SK-N-SH (cell line): ENCODE measurements at regions not wholly inside any gene's neighbourhood (a gene's known extent, or its start where the extent isn't known, plus 50 kb on each side); places are given as distances from the start of the nearest gene placed in this dataset.

ENCODE experiments used
- CTCF ChIA-PET: fragments of 300-600, 350-600 bp; formaldehyde crosslinking; extraction: SDS; loops from one replicate; lab custom pipeline; 2021; lab: Yijun Ruan, JAX
- POLR2A ChIA-PET: fragments of 350-600 bp; sonication (Branson Sonifier 250); formaldehyde crosslinking; extraction: SDS; loops from one replicate; lab custom pipeline; 2020; ENCODE audit warnings: antibody characterized with exemption, inconsistent platforms; lab: Yijun Ruan, JAX
- DNase-seq: peaks from one replicate; pipeline ENCODE4 v3.0.0; 2012
- H2AFZ ChIP-seq: fragments of 200-600 bp; sonication (generic); 2 replicates; pipeline ENCODE4 v1.8.1; 2016; ENCODE audit warnings: antibody characterized with exemption, mild to moderate bottlenecking, low read depth
- H3F3A ChIP-seq: fragments of 200-600 bp; sonication (generic); replicated peaks from 2 replicates; pipeline ENCODE3; 2016; ENCODE audit warnings: antibody characterized with exemption, mild to moderate bottlenecking; ENCODE audit not compliant: insufficient read depth
- H3K27ac ChIP-seq, 2 experiments: fragments of 200-500 bp in 1 of 2; fragments of 200-600 bp in 1 of 2; sonication (Bioruptor generic) in 1 of 2; sonication (generic), shearing (Covaris generic) in 1 of 2; 2 replicates each; pipeline versions ENCODE4 v1.5.1 to v1.6.1; 2014 to 2016; ENCODE audit warnings: low read depth in 2 of 2, inconsistent platforms in 1 of 2, low read length in 1 of 2, mild to moderate bottlenecking in 1 of 2, mixed read lengths in 1 of 2
- H3K27me3 ChIP-seq: fragments of 200-600 bp; sonication (generic), shearing (Covaris generic); 2 replicates; pipeline ENCODE4 v1.6.1; 2016; ENCODE audit warnings: mixed run types; ENCODE audit not compliant: insufficient read depth
- H3K36me3 ChIP-seq, 2 experiments: fragments of 200-500 bp in 1 of 2; fragments of 200-600 bp in 1 of 2; sonication (Bioruptor generic) in 1 of 2; sonication (generic) in 1 of 2; replicated peaks in 1 of 2; 2 replicates each; pipeline versions ENCODE3 to v1.5.1; 2014 to 2016; ENCODE audit warnings: low read length in 1 of 2, mild to moderate bottlenecking in 1 of 2; ENCODE audit not compliant: insufficient read depth in 2 of 2, control insufficient read depth in 1 of 2
- H3K4me1 ChIP-seq, 2 experiments: fragments of 200-500 bp in 1 of 2; fragments of 200-600 bp in 1 of 2; sonication (Bioruptor generic) in 1 of 2; sonication (generic), shearing (Covaris generic) in 1 of 2; 2 replicates each; pipeline versions ENCODE4 v1.5.1 to v1.6.1; 2014 to 2016; ENCODE audit warnings: low read depth in 1 of 2, low read length in 1 of 2, mixed run types in 1 of 2; ENCODE audit not compliant: insufficient read depth in 2 of 2, control insufficient read depth in 1 of 2
- H3K4me2 ChIP-seq: fragments of 200-600 bp; sonication (generic), shearing (Covaris generic); 2 replicates; pipeline ENCODE4 v1.6.1; 2017; ENCODE audit warnings: mixed run types
- H3K4me3 ChIP-seq, 2 experiments: fragments of 200-500 bp in 1 of 2; fragments of 200-600 bp in 1 of 2; sonication (Bioruptor generic) in 1 of 2; sonication (generic), shearing (Covaris generic) in 1 of 2; 2 replicates each; pipeline versions ENCODE4 v1.5.1 to v1.8.1; 2014 to 2016; ENCODE audit warnings: low read depth in 2 of 2, inconsistent platforms in 1 of 2, low read length in 1 of 2, mild to moderate bottlenecking in 1 of 2, mixed read lengths in 1 of 2, moderate library complexity in 1 of 2
- H3K79me2 ChIP-seq: fragments of 200-600 bp; sonication (generic); 2 replicates; pipeline ENCODE4 v1.8.1; 2017; ENCODE audit warnings: mild to moderate bottlenecking; ENCODE audit not compliant: insufficient read depth
- H3K9ac ChIP-seq: fragments of 200-600 bp; sonication (generic); 2 replicates; pipeline ENCODE4 v1.6.1; 2017; ENCODE audit warnings: mixed run types
- H3K9me2 ChIP-seq: fragments of 200-600 bp; sonication (generic); 2 replicates; pipeline ENCODE4 v1.6.1; 2017; ENCODE audit warnings: mixed run types
- H3K9me3 ChIP-seq: fragments of 200-600 bp; sonication (generic); 2 replicates; pipeline ENCODE4 v1.6.1; 2017; ENCODE audit warnings: mixed run types, mild to moderate bottlenecking, moderate library complexity
- H4K20me1 ChIP-seq: fragments of 200-600 bp; sonication (generic); 2 replicates; pipeline ENCODE4 v1.6.1; 2017; ENCODE audit warnings: mild to moderate bottlenecking, mixed run types; ENCODE audit not compliant: insufficient read depth
- CTCF ChIP-seq: fragments of 200-600 bp; sonication (generic); IDR thresholded peaks from 2 replicates; pipeline ENCODE4 v1.6.1; 2017; ENCODE audit warnings: antibody characterized with exemption, mild to moderate bottlenecking, moderate library complexity
- ELF1 ChIP-seq: IDR thresholded peaks from 2 replicates; pipeline ENCODE4 v1.4.0; 2012
- EZH2phosphoT487 ChIP-seq: fragments of 200-600 bp; sonication (generic); IDR thresholded peaks from 2 replicates; pipeline ENCODE4 v1.6.1; 2017; ENCODE audit warnings: low read depth, mixed run types, mild to moderate bottlenecking, antibody characterized with exemption, moderate library complexity, borderline replicate concordance
- MXI1 ChIP-seq: IDR thresholded peaks from 2 replicates; pipeline ENCODE4 v1.6.1; 2012; ENCODE audit warnings: mild to moderate bottlenecking, low read depth, low read length, improper control_type of control experiment
- NFIC ChIP-seq: IDR thresholded peaks from 2 replicates; pipeline ENCODE4 v1.4.0; 2012; ENCODE audit warnings: borderline replicate concordance
- NRF1 ChIP-seq: IDR thresholded peaks from 2 replicates; pipeline ENCODE4 v1.6.1; 2012; ENCODE audit warnings: low read depth, mild to moderate bottlenecking, low read length
- RCOR1 ChIP-seq: fragments of 150-350 bp; IDR thresholded peaks from 2 replicates; pipeline ENCODE4 v1.6.1; 2017; ENCODE audit warnings: antibody characterized with exemption, low read length
- RFX5 ChIP-seq: IDR thresholded peaks from 2 replicates; pipeline ENCODE4 v1.6.1; 2012; ENCODE audit warnings: mild to moderate bottlenecking, improper control_type of control experiment, low read length
- TAF1 ChIP-seq: IDR thresholded peaks from 2 replicates; pipeline ENCODE4 v1.6.1; 2012; ENCODE audit warnings: low read depth, mild to moderate bottlenecking, low read length, moderate library complexity, borderline replicate concordance
- TEAD4 ChIP-seq: IDR thresholded peaks from 2 replicates; pipeline ENCODE4 v1.4.0; 2012; ENCODE audit warnings: mild to moderate bottlenecking, borderline replicate concordance; ENCODE audit not compliant: insufficient read depth
- USF1 ChIP-seq: IDR thresholded peaks from 2 replicates; pipeline ENCODE4 v1.4.0; 2012; ENCODE audit warnings: low read depth, borderline replicate concordance
- WGBS: methylation state at CpG from one replicate; pipeline ENCODE4 v1.1.6; 2017; ENCODE audit warnings: low lambda C conversion rate; 5-methylcytosine and 5-hydroxymethylcytosine counted together
- TF ChIP-seq, protein P1 (sequence below): IDR thresholded peaks from 2 replicates; pipeline ENCODE4; 2012
- TF ChIP-seq, protein P2 (sequence below): IDR thresholded peaks from 2 replicates; pipeline ENCODE4 v1.4.0; 2012; ENCODE audit warnings: low read depth, borderline replicate concordance
- TF ChIP-seq, protein P3 (sequence below): IDR thresholded peaks from 2 replicates; pipeline ENCODE4 v1.6.1; 2012; ENCODE audit warnings: mild to moderate bottlenecking, low read depth, low read length, moderate library complexity

DNA sequence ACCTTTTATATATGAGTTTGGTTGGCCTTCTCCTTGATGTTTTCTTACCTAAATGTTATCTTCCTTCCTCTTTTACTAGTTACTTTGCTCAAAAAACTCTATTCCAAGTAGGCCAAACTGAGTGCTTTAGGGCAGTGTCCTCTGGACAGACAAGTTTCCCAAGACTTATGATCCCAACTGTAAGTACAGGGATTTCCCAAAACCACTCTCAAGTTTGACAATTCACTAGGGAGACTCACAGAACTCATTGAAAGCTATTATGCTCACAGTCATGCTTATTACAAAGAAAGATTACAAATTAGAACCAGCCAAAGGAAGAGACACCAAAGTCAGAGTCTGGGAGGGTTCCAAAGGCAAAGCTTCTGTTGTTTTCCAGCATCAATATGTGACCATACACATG is 534.2 kb upstream of the ALCAM start:
- Histone ChIP-seq H3K36me3 (no peaks in the 10 kb centered on the region), H4K20me1 (no peaks in the 10 kb centered on the region), H3K4me2 (no peak overlapping the region), H3K27ac (no peak overlapping the region), H3K79me2 (no peaks in the 10 kb centered on the region), H3K9me3 (no peaks in the 10 kb centered on the region), H2AFZ (no peak overlapping the region), H3K27me3 (no peaks in the 10 kb centered on the region), H3K4me1 (no peaks in the 10 kb centered on the region), H3F3A (no peaks in the 10 kb centered on the region), H3K9me2 (no peaks in the 10 kb centered on the region), H3K4me3 (no peak overlapping the region), H3K9ac (no peak overlapping the region)
- POLR2A ChIA-PET, result no interaction called here
- CTCF ChIA-PET, result interaction anchor here (0.6 kb wide), 1 partner anchor 883 kb away, joined by 3 read pairs; no protein-coding TSS in a partner anchor
- TF ChIP-seq NFIC, result no peak
- TF ChIP-seq, protein P1, sequence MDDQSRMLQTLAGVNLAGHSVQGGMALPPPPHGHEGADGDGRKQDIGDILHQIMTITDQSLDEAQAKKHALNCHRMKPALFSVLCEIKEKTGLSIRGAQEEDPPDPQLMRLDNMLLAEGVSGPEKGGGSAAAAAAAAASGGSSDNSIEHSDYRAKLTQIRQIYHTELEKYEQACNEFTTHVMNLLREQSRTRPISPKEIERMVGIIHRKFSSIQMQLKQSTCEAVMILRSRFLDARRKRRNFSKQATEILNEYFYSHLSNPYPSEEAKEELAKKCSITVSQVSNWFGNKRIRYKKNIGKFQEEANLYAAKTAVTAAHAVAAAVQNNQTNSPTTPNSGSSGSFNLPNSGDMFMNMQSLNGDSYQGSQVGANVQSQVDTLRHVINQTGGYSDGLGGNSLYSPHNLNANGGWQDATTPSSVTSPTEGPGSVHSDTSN, result no peak
- no peak for TF ChIP-seq MXI1
- TF ChIP-seq, protein P2, sequence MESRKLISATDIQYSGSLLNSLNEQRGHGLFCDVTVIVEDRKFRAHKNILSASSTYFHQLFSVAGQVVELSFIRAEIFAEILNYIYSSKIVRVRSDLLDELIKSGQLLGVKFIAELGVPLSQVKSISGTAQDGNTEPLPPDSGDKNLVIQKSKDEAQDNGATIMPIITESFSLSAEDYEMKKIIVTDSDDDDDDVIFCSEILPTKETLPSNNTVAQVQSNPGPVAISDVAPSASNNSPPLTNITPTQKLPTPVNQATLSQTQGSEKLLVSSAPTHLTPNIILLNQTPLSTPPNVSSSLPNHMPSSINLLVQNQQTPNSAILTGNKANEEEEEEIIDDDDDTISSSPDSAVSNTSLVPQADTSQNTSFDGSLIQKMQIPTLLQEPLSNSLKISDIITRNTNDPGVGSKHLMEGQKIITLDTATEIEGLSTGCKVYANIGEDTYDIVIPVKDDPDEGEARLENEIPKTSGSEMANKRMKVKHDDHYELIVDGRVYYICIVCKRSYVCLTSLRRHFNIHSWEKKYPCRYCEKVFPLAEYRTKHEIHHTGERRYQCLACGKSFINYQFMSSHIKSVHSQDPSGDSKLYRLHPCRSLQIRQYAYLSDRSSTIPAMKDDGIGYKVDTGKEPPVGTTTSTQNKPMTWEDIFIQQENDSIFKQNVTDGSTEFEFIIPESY, result no peak
- no peak for TF ChIP-seq CTCF
- no peak for TF ChIP-seq USF1
- TF ChIP-seq NRF1, result no peak
- no peak for TF ChIP-seq TAF1
- no peak for TF ChIP-seq EZH2phosphoT487
- TF ChIP-seq TEAD4, result no peak
- no peak for TF ChIP-seq RFX5
- DNase-seq, result no peak

GRCh38 chr3:104835376-104835775 is 531.3 kb upstream of the ALCAM start:
- DNase-seq, result no peak
- Histone ChIP-seq H3K79me2 (no peaks in the 10 kb centered on the region), H4K20me1 (no peaks in the 10 kb centered on the region), H2AFZ (no peak overlapping the region), H3K9me3 (no peaks in the 10 kb centered on the region), H3K4me3 (no peak overlapping the region), H3K9me2 (no peaks in the 10 kb centered on the region), H3K4me2 (no peak overlapping the region), H3K9ac (no peak overlapping the region), H3K4me1 (no peaks in the 10 kb centered on the region), H3K27ac (no peak overlapping the region), H3K27me3 (no peaks in the 10 kb centered on the region), H3K36me3 (no peaks in the 10 kb centered on the region), H3F3A (no peaks in the 10 kb centered on the region)
- CTCF ChIA-PET, result no interaction called here
- POLR2A ChIA-PET, result no interaction called here
- WGBS, result 74% methylated on average over 1 of the region's 1 CpG
- TF ChIP-seq, protein P3, sequence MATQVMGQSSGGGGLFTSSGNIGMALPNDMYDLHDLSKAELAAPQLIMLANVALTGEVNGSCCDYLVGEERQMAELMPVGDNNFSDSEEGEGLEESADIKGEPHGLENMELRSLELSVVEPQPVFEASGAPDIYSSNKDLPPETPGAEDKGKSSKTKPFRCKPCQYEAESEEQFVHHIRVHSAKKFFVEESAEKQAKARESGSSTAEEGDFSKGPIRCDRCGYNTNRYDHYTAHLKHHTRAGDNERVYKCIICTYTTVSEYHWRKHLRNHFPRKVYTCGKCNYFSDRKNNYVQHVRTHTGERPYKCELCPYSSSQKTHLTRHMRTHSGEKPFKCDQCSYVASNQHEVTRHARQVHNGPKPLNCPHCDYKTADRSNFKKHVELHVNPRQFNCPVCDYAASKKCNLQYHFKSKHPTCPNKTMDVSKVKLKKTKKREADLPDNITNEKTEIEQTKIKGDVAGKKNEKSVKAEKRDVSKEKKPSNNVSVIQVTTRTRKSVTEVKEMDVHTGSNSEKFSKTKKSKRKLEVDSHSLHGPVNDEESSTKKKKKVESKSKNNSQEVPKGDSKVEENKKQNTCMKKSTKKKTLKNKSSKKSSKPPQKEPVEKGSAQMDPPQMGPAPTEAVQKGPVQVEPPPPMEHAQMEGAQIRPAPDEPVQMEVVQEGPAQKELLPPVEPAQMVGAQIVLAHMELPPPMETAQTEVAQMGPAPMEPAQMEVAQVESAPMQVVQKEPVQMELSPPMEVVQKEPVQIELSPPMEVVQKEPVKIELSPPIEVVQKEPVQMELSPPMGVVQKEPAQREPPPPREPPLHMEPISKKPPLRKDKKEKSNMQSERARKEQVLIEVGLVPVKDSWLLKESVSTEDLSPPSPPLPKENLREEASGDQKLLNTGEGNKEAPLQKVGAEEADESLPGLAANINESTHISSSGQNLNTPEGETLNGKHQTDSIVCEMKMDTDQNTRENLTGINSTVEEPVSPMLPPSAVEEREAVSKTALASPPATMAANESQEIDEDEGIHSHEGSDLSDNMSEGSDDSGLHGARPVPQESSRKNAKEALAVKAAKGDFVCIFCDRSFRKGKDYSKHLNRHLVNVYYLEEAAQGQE, result no peak
- TF ChIP-seq ELF1 (no peak), RCOR1 (no peak)
- TF ChIP-seq, protein P1, result no peak
